Activated CD8-positive, alpha-beta T cell treated with anti-CD3 and anti-CD28 coated beads for 36 hours (primary cell): ENCODE measurements at regions not wholly inside any gene's neighbourhood (a gene's known extent, or its start where the extent isn't known, plus 50 kb on each side); places are given as distances from the start of the nearest gene placed in this dataset.

ENCODE experiments used
- ATAC-seq: fragments of 200-7000 bp; cut with Tn5 transposase; one replicate; pipeline ENCODE4 v1.10.0; 2021; ENCODE audit warnings: mild to moderate bottlenecking, moderate library complexity
- CTCF ChIA-PET: fragments of 350-600 bp; sonication (Branson Sonifier 250); formaldehyde crosslinking; loops from one replicate; lab custom pipeline; 2021; ENCODE audit warnings: antibody characterized with exemption; lab: Charles Lee
- POLR2A ChIA-PET: fragments of 350-600 bp; sonication (Branson Sonifier 250); formaldehyde crosslinking; loops from one replicate; lab custom pipeline; 2021; ENCODE audit warnings: antibody characterized with exemption; lab: Charles Lee
- DNase-seq: peaks from one replicate; pipeline ENCODE4 v3.0.0-alpha.2; 2020
- H3K27ac Mint-ChIP-seq: one replicate; pipeline ENCODE4 v1.8.0; 2021; ENCODE audit warnings: mild to moderate bottlenecking, mixed read lengths
- H3K27me3 Mint-ChIP-seq: one replicate; pipeline ENCODE4 v1.8.0; 2021; ENCODE audit warnings: mixed read lengths
- H3K36me3 Mint-ChIP-seq: one replicate; pipeline ENCODE4 v1.8.0; 2021; ENCODE audit warnings: low read depth, mixed read lengths
- H3K4me1 Mint-ChIP-seq: one replicate; pipeline ENCODE4 v1.8.0; 2021; ENCODE audit warnings: low read depth, mixed read lengths
- H3K4me3 Mint-ChIP-seq: one replicate; pipeline ENCODE4 v1.8.0; 2021; ENCODE audit warnings: mild to moderate bottlenecking, moderate library complexity, mixed read lengths
- H3K9me3 Mint-ChIP-seq: one replicate; pipeline ENCODE4 v1.8.0; 2021; ENCODE audit warnings: mixed read lengths
- CTCF ChIP-seq: fragments of 200-600 bp; IDR thresholded peaks from one replicate; pipeline ENCODE4 v1.8.0; 2022; ENCODE audit warnings: antibody characterized with exemption, mild to moderate bottlenecking
- intact Hi-C: fragments of 100-400 bp; cut with micrococcal nuclease; formaldehyde crosslinking; loops from one replicate; pipeline ENCODE4 v1.10.0; 2022

- ATAC-seq (no peak), DNase-seq (no peak)
- ChIA-PET CTCF (no interaction called here), POLR2A (no interaction called here)
- H3K4me3 Mint-ChIP-seq = no peak overlapping the region
- no peak overlapping the region for H3K27ac Mint-ChIP-seq
- H3K27me3 Mint-ChIP-seq = peaks cover 2% of the 10 kb centered on the region
- no peaks in the 10 kb centered on the region for H3K36me3 Mint-ChIP-seq
- no peak for TF ChIP-seq CTCF
- no peaks in the 10 kb centered on the region for H3K4me1 Mint-ChIP-seq
- H3K9me3 Mint-ChIP-seq = peaks cover 3% of the 10 kb centered on the region
- intact Hi-C loops = no loop called here
These were observed 792.2 kb downstream of the EPHA4 start for GRCh38 chr2:220779931-220780330.

DNA sequence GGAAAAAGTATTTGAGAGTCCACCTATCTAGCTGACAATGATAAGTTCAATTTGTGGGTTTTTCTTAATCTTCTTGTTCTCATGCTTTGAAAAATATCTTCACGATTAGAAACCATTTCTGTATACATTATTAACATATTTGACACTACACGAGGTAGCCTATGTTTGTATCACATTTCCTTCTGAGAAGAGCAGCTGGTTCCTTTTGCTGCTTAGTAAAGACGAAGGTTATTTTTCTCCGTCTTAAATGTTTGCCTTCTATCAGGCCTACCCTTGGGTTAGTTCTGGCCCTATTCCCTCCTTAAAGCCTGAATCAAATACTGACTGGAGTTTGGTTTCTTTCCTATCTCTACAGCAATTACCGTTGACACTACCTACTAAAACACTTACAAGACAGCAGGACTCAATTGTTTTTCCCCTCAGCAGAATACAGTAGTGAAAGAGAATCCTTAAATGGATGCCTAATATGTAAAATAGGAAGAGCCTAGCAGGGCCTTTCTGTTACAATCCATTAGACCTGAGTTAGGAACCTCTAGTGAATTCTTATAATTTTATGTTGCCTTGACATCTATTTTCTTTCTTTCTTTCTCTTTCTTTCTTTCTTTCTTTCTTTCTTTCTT lies 790.4 kb downstream of the EPHA4 start:
- POLR2A ChIA-PET = no interaction called here
- no peak for ATAC-seq
- TF ChIP-seq CTCF = no peak
- Mint-ChIP-seq H3K9me3 (peaks cover 3% of the 10 kb centered on the region), H3K4me3 (no peak overlapping the region), H3K36me3 (no peaks in the 10 kb centered on the region), H3K27ac (no peak overlapping the region), H3K27me3 (peaks cover 2% of the 10 kb centered on the region), H3K4me1 (no peaks in the 10 kb centered on the region)
- DNase-seq = no peak
- CTCF ChIA-PET = no interaction called here
- intact Hi-C loops = no loop called here

GRCh38 chr2:220782609-220783113 lies 789.4 kb downstream of the EPHA4 start:
- no peaks in the 10 kb centered on the region for H3K4me1 Mint-ChIP-seq
- peaks cover 3% of the 10 kb centered on the region for H3K9me3 Mint-ChIP-seq
- H3K4me3 Mint-ChIP-seq = no peak overlapping the region
- ChIA-PET CTCF (no interaction called here), POLR2A (no interaction called here)
- H3K27ac Mint-ChIP-seq = no peak overlapping the region
- peaks cover 2% of the 10 kb centered on the region for H3K27me3 Mint-ChIP-seq
- no peak for TF ChIP-seq CTCF
- intact Hi-C loops = no loop called here
- ATAC-seq = no peak
- DNase-seq = no peak
- H3K36me3 Mint-ChIP-seq = no peaks in the 10 kb centered on the region

DNA sequence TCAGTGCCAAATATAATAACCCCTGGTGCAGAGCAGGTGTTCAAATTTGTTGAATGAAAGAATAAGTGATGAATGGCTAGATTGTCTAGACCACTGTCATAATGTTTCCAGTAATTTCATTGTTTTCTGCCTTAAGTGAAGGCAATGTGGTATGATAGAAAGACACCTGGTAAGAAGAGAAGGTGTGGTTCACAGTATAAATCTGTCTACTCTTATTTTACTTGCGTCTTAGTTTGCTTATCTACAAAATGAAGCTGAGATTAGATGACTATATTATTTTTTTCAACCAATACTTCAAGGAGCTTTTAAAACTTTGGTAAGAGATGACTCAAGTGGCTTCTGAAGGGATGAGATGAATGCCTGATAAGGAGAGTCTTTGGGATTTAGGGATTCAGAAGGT lies 788.4 kb downstream of the EPHA4 start:
- CTCF ChIA-PET = no interaction called here
- Mint-ChIP-seq H3K36me3 (no peaks in the 10 kb centered on the region), H3K27me3 (no peaks in the 10 kb centered on the region), H3K27ac (no peak overlapping the region), H3K4me1 (no peaks in the 10 kb centered on the region), H3K4me3 (no peak overlapping the region), H3K9me3 (peaks cover 3% of the 10 kb centered on the region)
- POLR2A ChIA-PET = no interaction called here
- intact Hi-C loops = no loop called here
- no peak for ATAC-seq
- no peak for DNase-seq
- TF ChIP-seq CTCF = no peak

GRCh38 chr2:220785178-220785577 lies 786.9 kb downstream of the EPHA4 start:
- intact Hi-C loops = no loop called here
- ChIA-PET POLR2A (no interaction called here), CTCF (no interaction called here)
- no peak overlapping the region for H3K27ac Mint-ChIP-seq
- H3K4me1 Mint-ChIP-seq = no peaks in the 10 kb centered on the region
- no peak for TF ChIP-seq CTCF
- H3K9me3 Mint-ChIP-seq = peaks cover 2% of the 10 kb centered on the region
- DNase-seq (no peak), ATAC-seq (no peak)
- H3K4me3 Mint-ChIP-seq = no peak overlapping the region
- no peaks in the 10 kb centered on the region for H3K36me3 Mint-ChIP-seq
- no peaks in the 10 kb centered on the region for H3K27me3 Mint-ChIP-seq
